Colon (tissue), 2 donors: ENCODE measurements at regions not wholly inside any gene's neighbourhood (a gene's known extent, or its start where the extent isn't known, plus 50 kb on each side); places are given as distances from the start of the nearest gene placed in this dataset.

Experiments used
- FAIRE-seq: peaks from 2 replicates; lab custom pipeline; 2012; peaks lifted over from hg19 to GRCh38; lab: Jason Lieb, UNC
- donor health status: control.
- donor health status: control.

DNA sequence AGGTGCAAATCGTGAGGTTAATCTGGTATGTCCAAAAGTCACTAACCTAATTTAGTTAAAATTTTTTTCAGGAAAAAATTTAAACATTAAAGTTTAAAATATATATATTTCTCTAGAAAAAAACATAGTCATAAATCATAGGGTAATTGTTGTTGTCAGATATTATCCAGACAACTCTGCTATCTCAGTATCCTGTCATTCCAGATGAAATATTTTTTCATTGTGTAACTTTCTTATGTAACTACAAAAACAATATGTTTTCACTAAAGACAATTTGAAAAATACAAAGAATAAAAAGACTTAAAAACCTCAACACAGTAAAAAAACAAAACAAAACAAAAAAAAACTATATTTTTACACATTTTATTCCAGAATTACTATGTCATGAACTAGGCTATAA is 57.6 kb downstream of the TENT5A start:
- peak; percentile 58 for FAIRE-seq

DNA sequence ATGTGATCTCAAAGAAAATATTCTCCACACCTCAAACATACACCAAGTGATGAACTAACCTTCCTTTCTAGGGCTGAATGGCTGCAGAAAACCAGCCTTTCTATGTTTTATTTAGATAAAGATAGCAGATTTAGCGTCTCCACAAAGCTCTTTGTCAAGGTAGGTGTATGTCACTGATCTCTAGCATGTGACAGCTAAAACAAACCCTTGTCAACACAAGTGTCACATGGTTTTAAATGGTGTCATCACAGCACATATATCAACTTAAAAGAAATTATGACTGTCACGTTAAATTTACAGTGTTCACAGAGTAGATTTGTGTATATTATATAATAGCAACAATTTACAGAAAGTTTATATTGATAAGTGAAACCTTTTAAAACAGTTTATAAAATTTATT is 58.3 kb downstream of the TENT5A start:
- FAIRE-seq, result no peak

DNA sequence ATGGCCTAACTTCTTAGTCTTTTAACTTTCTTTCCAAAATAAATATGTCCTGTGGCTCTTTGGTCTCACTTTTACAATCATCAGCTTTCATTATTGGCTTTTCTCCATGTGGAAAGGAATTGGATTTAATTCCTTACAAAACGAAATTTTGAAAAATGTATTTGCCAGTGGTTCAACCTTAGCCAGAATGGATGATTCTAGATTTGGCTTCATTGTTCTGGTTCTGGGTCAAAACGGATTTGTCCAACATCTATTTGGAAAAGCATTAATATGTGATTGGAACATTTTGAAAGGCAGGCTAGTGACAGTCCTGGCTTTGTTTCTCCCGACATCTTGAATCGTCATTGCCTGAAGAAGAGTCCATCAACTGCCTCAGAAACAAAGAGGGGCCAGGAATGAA is 59.2 kb downstream of the TENT5A start:
- no peak for FAIRE-seq

DNA sequence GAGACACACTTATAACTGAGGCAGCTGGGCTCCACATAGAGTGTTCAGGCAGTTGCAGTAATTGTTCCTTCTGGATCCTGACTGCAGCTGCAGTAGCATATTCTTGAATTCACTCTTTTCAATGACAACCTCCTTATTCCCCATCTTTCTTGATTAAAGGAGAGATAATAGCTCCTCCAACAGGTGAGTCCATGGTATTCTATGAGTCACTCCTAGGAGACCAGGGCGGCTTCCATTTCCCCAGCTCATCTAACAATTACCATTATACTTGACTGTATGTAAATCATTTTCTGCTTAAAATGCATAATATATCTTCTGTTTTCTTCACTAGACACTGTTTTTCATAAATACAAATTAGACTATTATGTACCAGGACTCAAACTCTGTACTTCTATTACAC is 62.4 kb downstream of the TENT5A start:
- no peak for FAIRE-seq

DNA sequence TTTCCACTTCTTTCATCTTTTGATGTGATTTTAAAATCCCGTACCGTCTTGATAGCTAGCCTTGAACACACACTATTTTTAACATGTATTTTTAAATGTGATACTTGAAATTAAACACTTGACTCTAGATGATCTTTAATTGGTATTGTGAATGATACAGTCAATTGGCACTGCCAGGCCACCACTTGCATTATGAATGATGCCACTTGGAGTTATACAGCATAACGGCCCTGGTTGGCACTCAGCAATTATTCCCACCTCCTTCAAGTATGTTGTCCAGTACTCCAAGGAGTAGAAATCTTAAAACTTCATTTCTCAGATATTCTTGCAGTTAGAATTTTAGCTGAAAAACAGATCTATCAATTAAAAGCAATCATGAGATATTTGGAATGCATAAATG is 62.9 kb downstream of the TENT5A start:
- FAIRE-seq, result no peak

DNA sequence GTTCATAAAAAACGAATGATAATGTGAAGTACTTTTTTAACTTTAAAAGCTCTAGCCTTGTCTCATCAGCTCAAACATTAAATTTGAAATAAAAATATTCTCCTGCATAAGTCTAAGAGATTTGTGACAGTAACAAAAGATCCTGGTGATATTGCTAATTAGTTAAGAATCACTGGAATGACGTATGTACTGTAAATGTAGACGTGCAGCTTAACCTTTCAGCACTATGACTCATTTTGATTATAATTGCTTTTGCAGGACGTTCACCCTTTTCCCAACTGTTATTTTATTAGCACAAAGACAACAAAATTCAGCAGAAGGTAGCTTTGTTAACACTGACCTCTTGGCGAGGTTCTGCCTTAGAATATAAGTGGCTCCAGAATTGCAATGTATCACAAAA is 68.6 kb downstream of the TENT5A start:
- FAIRE-seq, result no peak

DNA sequence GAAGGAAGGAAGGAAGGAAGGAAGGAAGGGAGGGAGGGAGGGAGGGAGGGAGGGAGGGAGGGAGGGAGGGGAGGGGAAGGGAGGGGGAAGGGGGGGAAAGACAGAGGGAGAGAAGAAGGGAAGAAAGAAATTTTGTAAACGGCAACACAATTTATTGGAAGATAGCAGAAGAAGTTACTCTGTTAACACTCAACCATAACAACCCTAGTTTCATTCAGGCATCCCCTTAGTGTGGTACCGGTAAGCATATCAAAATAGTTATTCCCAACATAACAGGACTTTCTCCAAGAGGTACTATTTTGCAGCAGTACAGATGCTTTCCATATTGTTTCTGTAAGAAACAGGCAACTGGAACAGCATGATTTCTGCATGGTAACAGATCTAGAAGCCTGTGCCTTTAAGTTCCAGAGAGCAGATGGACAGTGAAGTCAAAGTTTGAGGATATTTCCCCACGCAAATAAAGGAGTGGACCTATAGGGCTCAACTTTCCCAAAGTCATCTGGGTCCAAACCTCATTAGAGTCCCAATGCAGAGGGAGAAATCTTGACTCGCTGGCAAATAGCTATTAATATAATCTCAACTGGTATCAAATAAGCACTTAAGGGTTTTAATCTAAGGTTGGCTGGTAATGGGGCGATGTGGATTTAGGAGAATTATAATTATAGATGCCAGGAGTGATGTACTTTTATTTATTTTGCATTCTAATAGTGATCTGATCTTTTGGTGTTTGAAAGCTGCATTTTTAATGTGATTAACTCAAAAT is 69.4 kb downstream of the TENT5A start:
- FAIRE-seq, result no peak

DNA sequence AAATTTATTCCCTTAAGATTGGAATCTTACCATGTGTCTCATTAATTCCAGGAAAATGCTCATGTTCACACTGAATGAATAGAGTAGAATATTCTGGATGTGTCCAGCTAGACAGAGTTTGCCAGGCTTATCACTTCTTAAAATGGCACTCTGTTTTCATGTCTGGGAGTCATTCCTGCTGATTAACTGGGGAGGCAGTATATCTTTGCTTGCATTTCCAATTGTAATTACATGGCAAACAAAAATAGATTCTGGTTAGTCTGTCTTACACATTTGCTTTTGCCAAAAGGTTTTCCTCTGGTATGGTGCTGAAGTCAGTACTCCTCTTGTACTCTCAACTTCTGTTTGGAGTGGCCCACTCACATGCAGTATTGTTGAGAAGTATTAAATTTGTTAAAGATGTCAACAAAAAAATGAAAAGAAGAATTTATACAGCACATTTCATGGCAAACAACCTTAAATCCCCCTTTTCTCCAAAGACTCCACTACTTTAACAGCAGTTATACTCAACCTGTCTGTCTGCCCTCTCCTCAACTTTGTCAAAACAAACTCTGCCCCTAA is 70.2 kb downstream of the TENT5A start:
- FAIRE-seq, result no peak

DNA sequence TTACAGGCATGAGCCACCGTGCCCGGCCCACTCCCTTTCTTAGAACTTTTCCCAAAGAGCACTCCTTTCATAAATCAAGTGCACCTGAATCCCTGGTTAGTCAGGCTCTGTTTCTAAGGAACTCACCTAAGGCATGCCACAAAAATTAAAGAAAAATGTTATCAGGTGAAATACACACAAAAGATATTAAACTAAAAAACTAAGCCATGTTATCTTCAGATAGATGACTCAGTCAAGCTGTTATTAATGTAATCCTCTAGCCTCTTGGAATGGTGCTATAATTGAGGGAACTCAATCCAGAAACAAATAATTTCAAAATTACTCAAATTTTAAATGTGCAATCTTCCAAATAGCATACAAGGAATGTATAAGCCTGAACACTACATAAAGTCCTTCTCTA is 83.0 kb downstream of the TENT5A start:
- no peak for FAIRE-seq

DNA sequence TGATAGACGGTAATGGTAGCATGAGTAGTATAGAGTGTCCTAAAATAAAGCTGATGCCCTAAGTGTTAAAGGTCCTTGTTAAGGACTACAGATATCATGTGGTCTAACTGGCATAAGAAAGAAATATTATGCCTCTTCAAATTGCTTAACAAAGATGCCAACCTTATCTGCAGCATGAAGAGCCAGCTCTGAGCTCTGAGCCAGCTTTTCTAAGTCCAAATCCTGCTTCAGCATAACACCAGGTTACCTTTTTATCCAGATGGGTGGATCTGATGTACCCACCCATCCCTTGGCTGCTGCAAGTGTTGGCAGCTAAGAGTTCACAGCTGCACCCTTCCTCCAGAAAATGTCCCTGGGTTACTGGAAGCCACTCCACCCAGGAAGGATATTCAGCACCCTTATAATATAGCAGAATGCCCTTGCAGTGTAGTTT is 83.8 kb downstream of the TENT5A start:
- FAIRE-seq, result no peak

DNA sequence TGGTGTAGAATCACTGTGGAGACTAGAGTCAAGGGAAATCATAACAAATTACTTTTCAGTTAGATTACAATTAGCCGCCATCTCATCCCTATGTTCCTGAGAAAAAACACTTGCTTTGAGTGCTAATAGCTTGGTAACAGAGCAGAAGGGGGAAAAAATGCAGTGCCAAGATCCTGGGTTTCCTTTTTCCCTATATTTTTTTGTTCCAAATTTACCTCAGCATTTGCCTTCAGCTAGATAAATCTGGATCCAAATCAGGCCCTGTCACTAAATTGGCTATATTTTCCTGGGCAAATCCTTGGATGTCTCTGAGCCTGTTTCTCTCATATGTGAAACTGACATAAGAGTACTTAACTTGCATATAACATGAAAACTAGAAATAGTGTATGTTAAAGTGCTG is 86.0 kb downstream of the TENT5A start:
- FAIRE-seq, result no peak

DNA sequence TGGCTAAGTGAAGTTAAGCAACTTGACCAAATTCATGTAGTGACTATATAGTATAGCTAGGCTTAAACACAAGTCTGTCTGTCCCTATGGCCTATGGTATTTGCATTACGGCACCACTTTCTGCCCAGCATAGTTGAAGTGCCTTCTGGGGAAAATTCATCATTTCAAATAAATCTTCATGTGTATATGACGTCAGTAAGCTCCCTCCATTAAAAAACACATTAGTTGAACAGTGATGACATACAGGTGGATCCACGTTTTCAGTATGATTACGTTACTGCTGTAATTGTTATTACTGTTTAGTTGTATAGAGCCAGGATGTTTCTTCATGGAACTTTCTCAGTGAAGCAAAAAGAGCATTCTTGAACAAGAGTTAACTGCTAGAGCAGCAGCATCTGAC is 96.2 kb downstream of the TENT5A start:
- FAIRE-seq, result no peak

DNA sequence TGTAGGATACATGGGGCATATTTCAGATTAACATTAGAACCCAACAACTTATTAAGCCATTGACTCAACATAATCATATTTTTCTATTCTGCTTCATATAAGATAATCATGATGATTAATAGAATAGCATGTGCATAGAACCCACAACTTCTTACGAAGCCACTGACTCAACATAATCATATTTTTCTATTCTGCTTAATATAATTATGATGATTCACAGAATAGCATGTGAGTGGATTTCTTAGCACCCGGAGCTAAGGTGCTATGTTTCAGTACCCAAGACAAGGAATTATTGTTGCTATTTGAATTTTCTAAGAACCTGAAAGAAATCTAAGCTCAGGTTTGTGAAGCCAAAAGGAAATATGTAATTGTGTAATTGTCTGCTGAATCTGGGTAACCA is 96.8 kb downstream of the TENT5A start:
- no peak for FAIRE-seq

DNA sequence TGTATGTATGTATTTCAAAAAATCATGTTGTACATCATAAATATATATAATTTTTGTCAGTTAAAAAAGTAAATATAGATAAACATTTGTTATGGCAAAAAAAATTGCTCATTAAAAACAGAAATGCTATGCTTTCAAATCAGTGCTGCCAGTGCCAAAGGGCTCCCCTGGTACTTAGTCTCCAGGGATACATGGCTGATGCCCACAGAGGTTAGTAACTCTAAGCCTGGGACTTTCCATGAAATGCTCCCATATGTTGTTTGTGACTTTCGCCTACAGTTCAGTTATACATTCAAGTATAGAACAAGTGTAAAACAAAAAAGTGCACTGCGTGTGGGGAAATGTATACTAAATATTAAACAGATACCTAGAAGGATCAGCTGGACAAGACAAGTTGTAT is 104.0 kb downstream of the TENT5A start:
- no peak for FAIRE-seq

DNA sequence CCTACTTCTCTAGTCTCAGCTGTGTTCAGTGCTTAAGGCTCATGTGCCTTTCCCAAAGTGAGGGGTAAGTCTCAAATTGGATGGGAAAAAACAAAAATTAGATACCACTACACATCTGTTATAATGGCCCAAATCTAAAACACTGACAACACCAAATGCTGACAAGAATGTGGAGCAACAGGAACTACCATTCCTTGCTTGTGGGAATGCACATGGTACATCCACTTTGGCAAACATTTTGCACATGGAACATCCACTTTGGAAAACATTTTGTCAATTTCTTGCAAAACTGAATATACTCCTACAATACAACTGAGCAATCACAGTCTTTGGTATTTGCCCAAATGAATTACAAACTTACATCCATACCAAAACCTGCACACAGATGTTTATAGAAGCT is 109.3 kb downstream of the TENT5A start:
- no peak for FAIRE-seq

DNA sequence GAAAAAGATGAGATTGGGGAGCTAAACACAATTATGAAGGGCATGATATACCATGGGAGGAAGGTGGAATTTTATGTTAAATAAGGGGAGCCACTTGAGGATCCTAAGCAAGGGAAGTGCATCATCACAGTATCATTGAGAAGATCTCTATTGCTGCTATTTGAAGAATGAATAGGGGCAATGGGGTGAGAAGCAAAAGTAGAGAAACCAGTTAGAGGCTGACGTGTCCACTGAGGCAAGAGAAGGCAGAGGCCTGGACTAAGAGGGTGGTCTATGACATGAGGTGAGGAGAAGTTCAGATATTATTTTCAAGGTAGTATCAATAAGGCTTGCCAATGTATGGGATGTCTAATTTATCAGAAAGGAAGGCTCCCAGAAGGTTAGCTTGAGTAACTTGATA is 111.6 kb downstream of the TENT5A start:
- FAIRE-seq, result no peak

DNA sequence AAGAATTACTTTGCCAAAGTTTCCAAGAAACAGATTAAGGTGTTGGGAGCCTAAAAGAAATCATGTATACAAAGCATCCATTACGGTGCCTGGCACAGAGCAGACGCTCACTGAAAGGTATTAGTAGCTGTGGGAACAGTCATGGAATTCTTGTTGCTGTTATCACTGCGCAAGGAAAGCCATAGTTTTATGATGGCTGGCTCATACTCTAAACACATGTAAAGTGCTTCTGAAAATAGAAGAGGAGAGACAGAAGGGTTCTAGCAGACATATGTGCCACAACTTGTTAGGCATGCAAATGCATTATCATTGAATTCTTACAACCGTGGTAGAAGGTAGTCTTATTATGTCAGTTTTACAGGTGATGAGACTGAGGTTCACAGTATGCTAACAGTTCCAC is 112.4 kb downstream of the TENT5A start:
- FAIRE-seq, result no peak

DNA sequence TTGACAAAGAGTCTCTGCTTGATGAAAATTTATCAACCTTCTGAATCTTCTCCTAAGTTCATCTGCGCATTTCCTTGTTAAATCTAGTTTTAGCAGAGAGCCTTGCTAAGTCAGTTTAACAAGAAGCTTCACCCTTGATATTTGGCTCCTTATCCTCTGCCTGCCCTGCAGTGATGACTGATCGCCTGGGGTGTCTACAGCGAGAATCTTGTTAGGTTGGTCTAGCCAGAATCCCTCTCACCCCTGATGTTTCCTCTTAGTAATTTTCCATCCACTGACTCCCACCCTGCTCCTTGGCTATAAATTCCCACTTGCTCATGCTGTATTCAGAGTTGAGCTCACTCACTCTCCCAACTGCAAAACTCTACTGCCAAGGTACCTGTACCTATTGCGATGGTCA is 114.1 kb downstream of the TENT5A start:
- FAIRE-seq, result no peak

DNA sequence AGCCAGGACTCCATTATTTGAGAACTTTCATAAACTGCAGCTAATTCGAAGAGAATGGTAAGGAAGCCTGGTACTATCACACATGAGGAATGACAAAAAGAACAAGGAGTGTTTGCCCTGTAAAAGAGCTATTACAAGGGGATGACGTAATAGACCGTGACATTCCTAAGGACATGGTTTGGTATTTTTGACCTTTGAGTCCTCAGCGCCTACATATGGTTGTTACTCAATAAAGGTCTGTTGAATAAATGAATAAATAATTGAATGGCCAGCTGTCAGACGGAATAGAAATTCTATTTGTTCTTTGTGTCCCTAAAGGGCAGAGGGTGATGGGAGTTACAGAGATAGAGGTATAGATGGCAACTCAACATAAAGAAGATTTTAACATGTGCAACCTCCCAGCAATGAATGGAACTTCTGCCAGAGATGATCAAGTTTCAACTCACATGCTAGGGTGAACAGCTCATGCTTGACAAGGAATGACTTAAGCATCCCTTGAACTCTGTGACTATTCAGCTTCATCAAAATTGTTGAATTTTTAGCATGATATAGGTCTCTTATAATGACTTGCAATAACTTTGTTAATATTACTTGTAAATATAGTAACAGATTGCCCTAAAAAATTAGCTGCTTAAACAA is 115.4 kb downstream of the TENT5A start:
- no peak for FAIRE-seq

DNA sequence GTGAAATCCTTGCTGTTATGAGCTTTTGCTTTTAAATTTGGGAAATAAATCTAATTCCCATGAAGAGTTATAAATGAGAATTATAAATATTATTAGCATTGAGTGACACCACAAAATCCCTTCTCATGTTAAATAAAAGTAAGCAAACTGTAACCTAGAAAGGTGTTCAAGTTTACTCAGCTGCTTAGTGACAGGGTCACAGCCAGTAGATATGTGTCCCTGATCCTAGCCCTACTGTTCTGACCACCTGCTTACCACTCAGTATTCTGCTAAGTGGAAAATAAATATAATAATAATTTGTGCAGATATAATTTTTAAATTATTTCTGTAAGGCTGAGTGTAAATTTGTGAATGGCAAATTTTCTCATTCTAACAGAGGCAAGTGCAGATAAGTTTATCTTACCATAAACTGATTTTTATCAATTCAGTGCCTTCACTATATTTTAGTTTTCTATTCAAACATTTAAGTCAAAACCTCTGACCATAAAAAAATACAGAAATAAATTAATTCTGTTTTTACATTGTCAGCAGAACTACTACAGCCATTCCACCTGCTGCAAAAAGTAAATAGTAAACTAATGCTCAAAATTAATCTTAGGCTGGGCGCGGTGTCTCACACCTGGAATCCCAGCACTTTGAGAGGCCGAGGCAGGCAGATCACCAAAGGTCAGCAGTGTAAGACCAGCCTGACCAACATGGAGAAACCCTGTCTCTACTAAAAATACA is 118.2 kb downstream of the TENT5A start:
- FAIRE-seq, result no peak

DNA sequence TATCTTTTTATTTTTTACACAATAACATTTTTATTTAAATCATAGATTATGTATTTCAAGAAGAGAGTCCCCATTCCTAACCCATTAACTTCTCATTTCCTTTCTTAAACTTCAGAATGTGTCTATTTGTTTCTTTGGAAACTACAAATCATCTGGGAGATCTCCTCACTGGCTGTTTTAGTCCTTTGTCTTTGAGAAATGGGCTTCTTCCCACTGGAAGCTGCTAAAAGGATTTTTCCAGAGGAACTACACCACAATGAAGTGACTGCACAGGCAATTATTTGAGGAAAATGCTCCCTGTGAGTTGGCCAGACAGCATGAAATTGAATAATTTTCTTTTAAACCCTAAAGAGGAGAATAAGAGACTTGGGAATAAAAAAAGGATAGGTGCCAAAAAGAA is 119.1 kb downstream of the TENT5A start:
- FAIRE-seq, result no peak

DNA sequence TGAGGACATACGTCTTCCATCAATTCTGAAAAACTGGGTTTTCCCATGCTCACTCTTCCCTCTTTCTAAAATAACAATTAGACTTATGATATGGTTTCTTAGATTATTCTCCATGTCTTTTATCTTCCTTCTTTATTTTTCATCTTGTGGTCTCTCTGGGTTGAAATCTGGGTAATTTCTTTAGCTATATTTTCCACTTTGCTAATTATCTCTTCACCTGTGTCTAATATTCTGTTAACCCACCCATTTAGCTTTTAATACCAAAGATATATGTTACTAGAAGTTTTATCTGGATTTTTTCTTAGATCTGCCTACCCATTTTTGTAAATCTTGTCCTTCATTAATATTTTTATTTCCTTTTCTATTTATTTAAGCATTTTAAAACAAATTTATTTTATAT is 121.8 kb downstream of the TENT5A start:
- FAIRE-seq, result no peak

DNA sequence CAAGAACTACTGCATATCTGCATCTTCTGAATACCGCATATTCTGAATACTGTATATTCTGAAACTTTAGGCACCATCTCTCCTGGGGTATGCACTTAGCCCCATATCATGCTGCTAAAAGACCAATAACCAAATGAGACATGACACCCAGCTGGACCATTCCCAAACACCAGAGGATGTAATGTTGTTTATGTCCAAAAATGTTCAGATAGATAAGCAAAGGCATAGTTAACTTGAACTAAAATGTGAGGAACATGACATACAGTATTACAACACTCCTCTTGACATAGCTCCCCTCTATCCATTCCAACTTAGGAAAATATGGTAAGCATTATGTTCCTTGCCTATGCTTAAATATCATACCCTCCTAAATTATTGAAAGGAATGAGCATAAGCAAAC is 127.3 kb downstream of the TENT5A start:
- FAIRE-seq, result no peak
